ENCODE measurements at regions not wholly inside any gene's neighbourhood (a gene's known extent, or its start where the extent isn't known, plus 50 kb on each side); places are given as distances from the start of the nearest gene placed in this dataset.

- TF ChIP-seq, protein P1, sequence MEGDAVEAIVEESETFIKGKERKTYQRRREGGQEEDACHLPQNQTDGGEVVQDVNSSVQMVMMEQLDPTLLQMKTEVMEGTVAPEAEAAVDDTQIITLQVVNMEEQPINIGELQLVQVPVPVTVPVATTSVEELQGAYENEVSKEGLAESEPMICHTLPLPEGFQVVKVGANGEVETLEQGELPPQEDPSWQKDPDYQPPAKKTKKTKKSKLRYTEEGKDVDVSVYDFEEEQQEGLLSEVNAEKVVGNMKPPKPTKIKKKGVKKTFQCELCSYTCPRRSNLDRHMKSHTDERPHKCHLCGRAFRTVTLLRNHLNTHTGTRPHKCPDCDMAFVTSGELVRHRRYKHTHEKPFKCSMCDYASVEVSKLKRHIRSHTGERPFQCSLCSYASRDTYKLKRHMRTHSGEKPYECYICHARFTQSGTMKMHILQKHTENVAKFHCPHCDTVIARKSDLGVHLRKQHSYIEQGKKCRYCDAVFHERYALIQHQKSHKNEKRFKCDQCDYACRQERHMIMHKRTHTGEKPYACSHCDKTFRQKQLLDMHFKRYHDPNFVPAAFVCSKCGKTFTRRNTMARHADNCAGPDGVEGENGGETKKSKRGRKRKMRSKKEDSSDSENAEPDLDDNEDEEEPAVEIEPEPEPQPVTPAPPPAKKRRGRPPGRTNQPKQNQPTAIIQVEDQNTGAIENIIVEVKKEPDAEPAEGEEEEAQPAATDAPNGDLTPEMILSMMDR (IDR thresholded peaks at IDR 0.05) = no peak
- TF ChIP-seq POLR2A (IDR thresholded peaks at IDR 0.05) = no peak
Measured at GRCh38 chr14:25526290-25526689, 476.3 kb upstream of the STXBP6 start.

All from lower leg skin (tissue), 3 donors.